ENCODE measurements at regions not wholly inside any gene's neighbourhood (a gene's known extent, or its start where the extent isn't known, plus 50 kb on each side); places are given as distances from the start of the nearest gene placed in this dataset.

GRCh38 chr15:24858737-24859601 lies 95.8 kb upstream of the SNRPN start:
- DNase-seq (ENCODE audit: insufficient read length, low spot score) (no peak), FAIRE-seq (no peak)
- TF ChIP-seq, protein P1, sequence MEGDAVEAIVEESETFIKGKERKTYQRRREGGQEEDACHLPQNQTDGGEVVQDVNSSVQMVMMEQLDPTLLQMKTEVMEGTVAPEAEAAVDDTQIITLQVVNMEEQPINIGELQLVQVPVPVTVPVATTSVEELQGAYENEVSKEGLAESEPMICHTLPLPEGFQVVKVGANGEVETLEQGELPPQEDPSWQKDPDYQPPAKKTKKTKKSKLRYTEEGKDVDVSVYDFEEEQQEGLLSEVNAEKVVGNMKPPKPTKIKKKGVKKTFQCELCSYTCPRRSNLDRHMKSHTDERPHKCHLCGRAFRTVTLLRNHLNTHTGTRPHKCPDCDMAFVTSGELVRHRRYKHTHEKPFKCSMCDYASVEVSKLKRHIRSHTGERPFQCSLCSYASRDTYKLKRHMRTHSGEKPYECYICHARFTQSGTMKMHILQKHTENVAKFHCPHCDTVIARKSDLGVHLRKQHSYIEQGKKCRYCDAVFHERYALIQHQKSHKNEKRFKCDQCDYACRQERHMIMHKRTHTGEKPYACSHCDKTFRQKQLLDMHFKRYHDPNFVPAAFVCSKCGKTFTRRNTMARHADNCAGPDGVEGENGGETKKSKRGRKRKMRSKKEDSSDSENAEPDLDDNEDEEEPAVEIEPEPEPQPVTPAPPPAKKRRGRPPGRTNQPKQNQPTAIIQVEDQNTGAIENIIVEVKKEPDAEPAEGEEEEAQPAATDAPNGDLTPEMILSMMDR (IDR thresholded peaks at IDR 0.05; ENCODE audit: insufficient read depth, missing control alignments): no peak

DNA sequence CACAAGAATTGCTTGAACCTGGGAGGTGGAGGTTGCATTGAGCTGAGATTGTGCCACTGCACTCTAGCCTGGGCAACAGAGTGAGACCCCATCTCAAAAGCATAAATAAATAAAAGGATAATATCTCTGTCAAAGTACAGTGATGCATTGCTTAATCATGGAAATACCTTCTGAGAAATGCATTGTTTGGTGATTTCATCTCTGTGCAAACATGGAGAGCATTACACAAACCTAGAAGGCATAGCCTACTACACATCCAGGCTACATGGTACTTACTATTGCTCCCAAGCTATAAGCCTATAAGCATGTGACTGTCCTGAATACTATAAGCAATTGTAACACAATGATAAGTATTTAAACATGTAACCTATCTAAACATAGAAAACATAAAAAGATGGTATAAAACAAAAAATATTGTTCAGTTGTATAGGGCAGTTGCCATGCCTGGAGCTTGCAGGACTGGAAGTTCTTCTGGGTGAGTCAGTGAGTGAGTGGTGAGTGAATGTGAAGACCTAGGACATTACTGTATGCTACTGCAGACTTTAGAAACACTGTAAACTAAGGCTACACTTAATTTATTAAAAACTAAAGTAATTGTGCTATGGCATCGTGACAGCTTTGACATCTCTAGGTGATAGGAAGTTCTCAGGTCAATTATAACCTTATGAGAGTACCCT lies 93.6 kb upstream of the SNRPN start:
- DNase-seq (ENCODE audit: insufficient read length, low spot score) (no peak), FAIRE-seq (no peak)
- TF ChIP-seq, protein P1 (IDR thresholded peaks at IDR 0.05; ENCODE audit: insufficient read depth, missing control alignments): no peak

- DNase-seq (ENCODE audit: insufficient read length, low spot score): no peak
- TF ChIP-seq, protein P1 (IDR thresholded peaks at IDR 0.05; ENCODE audit: insufficient read depth, missing control alignments): no peak
- no peak for FAIRE-seq
These were observed 91.9 kb upstream of the SNRPN start for GRCh38 chr15:24862726-24863521.

DNA sequence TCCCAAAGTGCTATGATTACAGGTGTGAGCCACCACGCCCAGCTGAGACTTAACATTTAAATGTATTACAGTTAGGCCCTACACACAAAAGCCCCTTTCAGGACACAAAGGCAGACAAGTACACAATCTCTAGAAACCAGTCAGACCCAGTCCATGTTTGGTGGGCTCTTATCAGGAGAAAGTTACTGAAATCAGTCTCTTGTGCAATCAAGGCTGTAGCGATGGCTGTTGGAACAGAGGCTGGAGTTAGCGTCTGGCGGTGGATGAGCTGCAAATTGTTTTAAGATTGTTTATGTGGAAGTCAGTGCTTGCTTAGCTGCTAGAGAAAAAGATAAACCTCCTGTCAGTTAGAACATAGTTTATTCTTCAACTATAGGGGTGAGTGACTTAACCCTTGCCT lies 89.5 kb upstream of the SNRPN start:
- TF ChIP-seq, protein P1 (IDR thresholded peaks at IDR 0.05; ENCODE audit: insufficient read depth, missing control alignments): no peak
- FAIRE-seq (no peak), DNase-seq (ENCODE audit: insufficient read length, low spot score) (no peak)

- FAIRE-seq: no peak
- no peak for DNase-seq (ENCODE audit: insufficient read length, low spot score)
- TF ChIP-seq, protein P1 (IDR thresholded peaks at IDR 0.05; ENCODE audit: insufficient read depth, missing control alignments): no peak
These were observed 77.6 kb upstream of the SNRPN start for GRCh38 chr15:24877174-24877573.

- FAIRE-seq (no peak), DNase-seq (ENCODE audit: insufficient read length, low spot score) (no peak)
- TF ChIP-seq, protein P1 (IDR thresholded peaks at IDR 0.05; ENCODE audit: insufficient read depth, missing control alignments): no peak
These were observed 76.6 kb upstream of the SNRPN start for GRCh38 chr15:24878153-24878552.
